AG09319 (cell line): ENCODE measurements at regions not wholly inside any gene's neighbourhood (a gene's known extent, or its start where the extent isn't known, plus 50 kb on each side); places are given as distances from the start of the nearest gene placed in this dataset.

Experiments
- DNase-seq: peaks from one replicate; pipeline ENCODE4 v3.0.0-alpha.2; 2010; ENCODE audit warnings: low read depth; ENCODE audit errors: extremely low read depth
- CTCF ChIP-seq: IDR thresholded peaks from 2 replicates; pipeline ENCODE4 v1.5.1; 2011; ENCODE audit warnings: low read depth, mild to moderate bottlenecking, inconsistent platforms, low read length, moderate library complexity

GRCh38 chr17:72399023-72399607 is 278.3 kb downstream of the SOX9 start:
- TF ChIP-seq CTCF, result no peak
- no peak for DNase-seq

- no peak for TF ChIP-seq CTCF
- no peak for DNase-seq
Observed at GRCh38 chr17:72399608-72400487, 279.0 kb downstream of the SOX9 start.

GRCh38 chr17:72400488-72400827 is 279.6 kb downstream of the SOX9 start:
- no peak for TF ChIP-seq CTCF

GRCh38 chr17:72400863-72401262 is 280.0 kb downstream of the SOX9 start:
- no peak for DNase-seq
- no peak for TF ChIP-seq CTCF

More at GRCh38 chr17:72400488-72400827, 279.6 kb downstream of the SOX9 start:
- no peak for DNase-seq

GRCh38 chr17:72401883-72402726 is 281.3 kb downstream of the SOX9 start:
- DNase-seq, result no peak
- TF ChIP-seq CTCF, result no peak

- TF ChIP-seq CTCF, result no peak
- DNase-seq, result no peak
Observed at GRCh38 chr17:72402727-72403210, 281.9 kb downstream of the SOX9 start.
